ENCODE measurements at regions not wholly inside any gene's neighbourhood (a gene's known extent, or its start where the extent isn't known, plus 50 kb on each side); places are given as distances from the start of the nearest gene placed in this dataset.
"Not testable (repeated sequence)": the region's sequence is repeated elsewhere in the genome, so short reads cannot be mapped to it uniquely, and the experiment has no call there.

- DNase-seq = peak in 2 of 51 donors; percentile 1 to 9
Measured at GRCh38 chr6:164401871-164402270, 907.5 kb downstream of the C6orf118 start.

DNA sequence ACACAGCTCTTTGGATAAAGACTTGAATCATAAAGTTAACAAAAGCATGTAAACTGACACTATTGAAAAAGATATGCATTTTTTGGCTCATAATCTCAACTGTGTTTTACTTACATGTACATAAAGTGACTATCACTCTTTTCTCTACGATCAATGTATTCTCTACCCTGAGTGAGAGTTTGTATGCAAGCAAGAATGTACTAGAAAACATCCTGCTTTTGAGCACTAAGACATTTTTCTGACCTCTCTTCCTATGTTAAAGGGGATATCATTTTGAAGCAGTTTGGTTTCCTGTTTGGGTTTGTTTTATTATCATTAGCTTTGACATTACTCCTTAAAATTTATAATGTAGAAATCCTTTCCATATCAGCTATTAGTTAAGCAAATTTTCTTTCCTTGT, 910.8 kb downstream of the C6orf118 start:
- no peak for DNase-seq

DNA sequence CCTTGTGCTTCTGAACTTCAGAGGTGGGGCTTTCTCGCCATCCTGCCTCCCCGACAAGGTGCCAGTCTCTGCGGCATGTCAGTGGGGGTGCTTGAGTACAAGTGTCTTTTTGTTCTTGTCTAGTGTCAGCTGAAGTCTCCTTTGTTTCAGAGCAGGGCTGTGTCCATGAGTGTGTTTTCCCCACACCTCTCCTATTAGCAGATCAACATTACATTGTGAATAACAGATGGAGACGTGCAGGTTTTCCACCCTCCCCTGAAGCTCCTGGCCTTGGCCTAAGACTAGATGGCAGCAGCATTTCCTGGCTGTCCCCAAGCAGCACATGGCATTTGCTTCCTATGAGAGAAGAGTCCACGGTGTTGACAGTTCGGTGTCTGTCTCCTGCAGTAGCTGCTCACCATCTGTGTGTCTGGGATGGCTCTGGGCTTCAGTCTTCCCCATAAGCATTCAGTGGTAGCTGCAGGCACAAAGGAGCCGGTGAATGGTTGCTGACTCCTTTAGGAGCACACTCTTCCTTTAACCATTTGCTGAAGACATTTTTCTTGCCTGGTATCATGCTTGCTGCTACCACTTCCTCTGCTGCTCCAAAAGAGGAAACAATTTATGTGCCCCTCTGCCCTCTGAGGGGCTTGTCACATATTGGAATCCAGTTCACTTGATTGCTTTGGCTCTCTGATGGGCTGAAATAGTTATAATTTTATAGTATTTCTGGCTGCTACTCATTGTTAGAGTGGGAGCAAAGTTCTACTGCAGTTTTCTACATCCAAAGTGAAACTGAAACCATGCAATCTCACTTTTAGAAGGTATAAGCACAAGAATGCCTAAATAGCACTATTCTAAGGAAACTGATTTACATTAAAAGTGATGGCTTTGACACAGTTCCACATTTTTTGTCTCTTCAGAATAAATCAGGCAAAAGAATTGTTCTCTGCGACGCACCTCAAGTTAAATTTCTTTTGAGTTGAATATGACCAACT, 913.0 kb downstream of the C6orf118 start:
- peak in 40 of 51 donors; percentile 10 to 88 (median 45) for DNase-seq

- DNase-seq = no peak
Measured at GRCh38 chr6:164379795-164380194, 929.6 kb downstream of the C6orf118 start.

- no peak for DNase-seq
Measured at GRCh38 chr6:164378330-164378729, 931.1 kb downstream of the C6orf118 start.

DNA sequence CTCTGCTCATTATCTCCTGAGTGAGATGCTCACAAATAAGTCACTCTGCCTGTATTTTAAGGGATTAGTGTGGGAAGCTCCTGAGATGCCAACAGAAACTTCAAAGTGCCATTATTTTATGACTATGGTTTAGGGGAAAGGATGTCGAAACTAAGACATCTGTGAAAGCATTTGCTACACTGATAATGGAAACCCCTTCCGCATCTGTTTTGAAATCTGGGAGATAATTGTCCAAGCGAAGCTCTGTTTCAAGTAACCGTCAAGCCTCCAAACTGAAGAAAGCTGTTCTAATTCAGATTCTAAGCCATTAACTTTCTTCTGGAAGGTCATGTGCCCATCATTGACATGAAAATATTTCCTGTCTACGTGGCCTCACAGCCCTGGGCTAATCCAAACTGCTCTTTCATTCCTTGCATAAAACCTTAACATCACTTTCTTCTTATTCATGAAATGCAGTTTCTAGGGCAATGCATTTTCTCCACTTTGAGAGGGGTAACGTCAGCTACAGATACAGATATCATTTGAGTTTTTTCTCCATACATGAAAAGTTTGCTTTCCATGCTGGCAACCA, 932.0 kb downstream of the C6orf118 start:
- no peak for DNase-seq

GRCh38 chr6:164370773-164371172, 938.6 kb downstream of the C6orf118 start:
- no peak for DNase-seq

GRCh38 chr6:164359441-164359840, 944.9 kb downstream of the QKI start:
- no peak for DNase-seq

DNA sequence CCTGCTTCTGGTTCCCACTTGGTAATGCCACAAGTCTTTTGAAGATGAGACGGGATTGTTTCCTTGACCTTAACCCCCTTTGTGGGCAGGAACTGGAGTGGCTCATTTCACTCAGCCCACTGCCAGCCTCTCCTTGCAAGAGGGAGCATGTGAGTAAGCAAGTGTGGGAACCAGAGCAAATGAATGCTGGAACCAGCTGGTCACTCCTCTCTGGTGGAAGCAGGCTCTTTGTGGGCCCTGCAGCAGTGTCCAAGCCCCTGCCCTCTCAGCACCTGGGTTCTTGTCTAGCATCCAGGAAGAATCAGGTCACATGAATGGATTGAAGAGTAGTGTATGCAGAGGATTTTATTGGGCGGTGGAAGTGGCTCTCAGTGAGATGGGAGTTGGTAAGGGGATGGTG, 944.5 kb downstream of the QKI start:
- DNase-seq = no peak

DNA sequence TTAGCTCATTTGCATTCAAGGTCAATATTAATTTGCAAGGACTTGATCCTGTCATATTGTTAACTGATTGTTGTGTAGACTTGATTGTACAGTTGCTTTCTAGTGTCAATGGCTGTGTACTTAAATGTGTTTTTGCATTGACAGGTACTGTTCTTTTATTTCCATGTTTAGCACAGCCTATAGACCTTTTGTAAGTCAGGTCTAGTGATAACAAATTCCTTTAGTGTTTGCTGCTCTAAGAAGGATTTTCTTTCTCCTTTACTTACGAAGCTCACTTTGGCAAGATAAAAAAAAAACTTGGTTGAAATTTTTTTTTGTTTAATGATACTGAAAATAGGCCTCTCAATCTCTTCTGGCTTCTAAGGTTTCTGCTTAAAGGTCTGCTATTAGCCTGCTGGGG, 942.3 kb downstream of the QKI start:
- no peak for DNase-seq

DNA sequence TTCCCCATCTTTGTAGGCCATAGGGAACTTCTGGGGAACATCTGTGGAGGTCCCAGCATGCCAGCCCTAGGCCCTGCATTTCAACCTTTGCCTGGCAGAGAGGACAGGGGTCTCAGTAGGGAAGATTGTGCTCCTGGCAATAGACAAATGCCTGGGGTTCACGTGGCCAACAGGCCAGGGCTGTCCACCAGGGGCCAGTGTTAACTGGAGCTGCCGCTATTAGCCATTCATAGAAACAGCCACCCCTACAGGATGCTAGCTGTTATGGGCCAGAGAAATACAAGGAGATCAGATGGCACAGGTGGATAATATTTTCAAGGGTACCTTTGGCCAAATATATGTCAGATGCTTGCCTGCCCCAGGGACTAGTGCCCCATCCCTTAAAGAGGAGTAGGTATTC, 932.9 kb downstream of the QKI start:
- DNase-seq = no peak

DNA sequence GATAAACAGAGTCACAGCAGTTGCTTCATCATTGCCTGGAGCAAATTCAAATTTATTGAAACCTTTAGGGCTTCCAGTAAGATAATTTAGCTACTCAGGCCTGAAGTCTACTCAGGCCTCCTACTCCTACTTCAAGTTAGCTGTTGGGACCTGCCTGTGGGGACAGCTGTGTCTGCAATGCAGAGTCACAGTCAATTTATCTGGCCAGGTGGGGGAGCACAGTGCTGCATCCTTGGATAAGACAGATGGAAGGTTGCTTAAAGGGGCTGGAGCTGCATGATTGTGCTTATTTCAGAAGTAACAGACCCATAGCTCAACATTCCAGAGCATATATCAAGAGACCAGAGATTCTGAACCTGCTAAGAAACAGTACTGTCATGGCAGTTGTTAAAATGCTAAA, 932.1 kb downstream of the QKI start:
- no peak for DNase-seq

GRCh38 chr6:164345806-164346496, 931.4 kb downstream of the QKI start:
- DNase-seq = peak in 3 of 51 donors; percentile 1 to 18 (median 4)

GRCh38 chr6:164345327-164345726, 930.8 kb downstream of the QKI start:
- DNase-seq = peak in 2 of 51 donors; percentile 1 to 30

DNA sequence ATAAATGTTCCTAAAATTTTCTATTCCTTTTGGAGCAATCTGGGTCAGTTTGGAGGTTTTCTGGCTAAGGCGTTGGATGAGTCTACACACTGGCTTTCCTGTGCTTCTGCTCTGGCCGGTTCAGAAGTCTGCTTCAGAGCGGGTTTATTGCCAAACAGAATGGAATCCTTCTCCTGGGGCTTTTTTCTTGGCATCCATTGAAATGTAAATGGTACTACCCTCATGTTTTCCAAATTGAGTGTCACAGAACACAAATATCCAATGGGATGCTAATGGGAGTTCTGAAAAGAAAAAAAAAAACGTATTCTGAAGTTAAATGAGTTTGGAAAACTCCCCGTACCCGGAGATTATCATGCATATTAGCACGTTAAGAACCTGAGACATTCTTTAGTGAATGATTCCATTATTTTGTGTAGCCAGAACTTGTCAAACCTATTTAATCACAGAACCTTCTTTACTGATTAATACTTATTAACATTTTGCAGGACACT, 930.3 kb downstream of the QKI start:
- DNase-seq = peak in 10 of 51 donors; percentile 3 to 54 (median 10)

DNA sequence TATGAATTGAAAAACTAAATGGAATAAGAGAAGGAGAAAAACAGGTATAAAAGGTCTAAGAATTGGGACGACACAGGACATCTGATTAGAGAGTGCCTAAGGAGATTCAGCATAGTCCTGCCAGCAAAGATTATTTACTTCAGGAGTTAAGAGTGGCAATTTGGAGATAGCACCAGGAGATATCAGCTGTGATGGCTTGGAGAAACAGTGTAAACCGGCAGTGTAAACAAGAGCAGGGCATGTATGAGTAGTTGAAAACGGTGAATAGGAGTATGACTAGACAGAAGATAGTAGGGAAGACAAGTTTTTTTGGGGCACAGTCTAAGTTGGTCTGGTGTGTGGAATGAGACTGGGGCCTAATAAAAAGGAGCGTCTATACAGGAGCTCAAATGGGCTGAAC, 924.9 kb downstream of the QKI start:
- not testable (repeated sequence) for DNase-seq

DNA sequence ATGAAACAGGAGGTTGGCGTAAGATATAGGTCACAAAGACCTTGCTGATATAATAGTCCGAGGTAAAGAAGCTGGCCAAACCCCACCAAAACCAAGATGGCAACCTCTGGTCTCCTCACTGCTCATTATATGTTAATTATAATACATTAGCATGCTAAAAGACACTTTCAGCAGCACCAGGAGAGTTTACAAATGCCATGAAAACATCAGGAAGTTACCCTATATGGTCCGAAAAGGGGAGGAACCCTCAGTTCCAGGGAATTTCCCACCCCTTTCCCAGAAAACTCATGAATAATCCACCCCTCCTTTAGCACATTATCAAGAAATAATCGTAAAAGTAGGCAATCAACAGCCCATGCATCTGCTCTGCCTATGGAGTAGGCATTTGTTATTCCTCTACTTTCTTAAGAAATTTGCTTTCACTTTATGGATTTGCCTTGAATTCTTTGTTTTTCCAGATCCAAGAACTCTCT, 923.4 kb downstream of the QKI start:
- no peak for DNase-seq

- no peak for DNase-seq
Measured at GRCh38 chr6:164337024-164337924, 922.8 kb downstream of the QKI start.

DNA sequence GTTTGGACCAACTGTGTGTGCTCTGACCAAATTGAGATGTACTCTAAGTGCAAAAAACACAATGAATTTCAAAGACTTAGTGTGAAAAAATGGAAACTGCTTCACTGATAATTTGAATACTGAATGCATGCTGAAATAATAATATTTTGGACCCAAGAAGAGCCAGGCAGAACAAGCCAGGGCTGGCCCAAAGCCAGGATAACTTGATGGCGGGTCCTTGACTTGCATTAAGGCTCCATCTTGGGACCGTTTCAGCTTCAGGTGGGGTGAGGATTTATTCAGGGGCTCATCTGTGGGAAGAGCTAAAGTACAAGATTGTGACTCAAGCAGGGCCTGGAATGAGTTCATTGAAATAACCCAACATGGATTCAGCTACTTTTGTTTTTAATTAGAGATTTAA, 921.9 kb downstream of the QKI start:
- DNase-seq = no peak

DNA sequence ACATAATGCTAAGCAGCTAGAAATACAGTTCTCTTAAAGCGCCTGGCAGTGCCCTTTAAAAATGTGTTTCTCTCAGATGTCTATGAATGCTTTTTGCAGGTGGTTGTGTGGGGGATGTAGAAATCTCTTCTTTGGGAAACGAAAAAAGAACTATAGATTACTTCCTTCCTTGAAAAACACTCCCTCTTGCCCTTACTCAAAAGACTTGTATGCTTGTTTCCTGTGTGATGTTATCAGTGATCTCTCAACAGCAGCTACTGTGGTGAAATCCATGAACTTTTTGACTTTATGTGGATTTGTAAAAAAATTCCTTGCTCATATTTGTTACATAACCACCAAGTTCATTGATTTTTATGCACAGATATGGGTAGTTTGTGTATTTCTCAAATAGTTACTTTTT, 916.5 kb downstream of the QKI start:
- DNase-seq = no peak

DNA sequence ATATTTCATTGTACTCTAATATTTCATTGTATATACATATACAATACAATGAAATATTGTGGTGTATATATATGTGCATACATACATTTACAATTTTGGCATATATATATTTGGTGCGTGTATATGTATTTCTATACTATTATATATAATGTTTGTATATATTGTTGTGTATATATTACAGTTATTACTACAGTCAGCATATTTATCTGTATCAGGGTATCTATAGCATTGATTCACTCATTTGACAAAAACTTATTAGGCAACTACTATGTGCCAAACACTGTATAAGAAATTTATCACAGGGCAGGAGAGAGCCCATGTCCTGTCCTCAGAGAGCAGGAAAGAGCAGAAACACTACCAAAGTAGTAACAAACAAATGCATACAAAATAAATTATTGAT, 910.6 kb downstream of the QKI start:
- no peak for DNase-seq

Data from hypothalamus (tissue), 51 donors.